ACC112 (cell line): ENCODE measurements at regions not wholly inside any gene's neighbourhood (a gene's known extent, or its start where the extent isn't known, plus 50 kb on each side); places are given as distances from the start of the nearest gene placed in this dataset.
A peak's percentile ranks its signal among the peaks of the same experiment; 100 is the strongest.

ENCODE experiments used
- H2AFZ ChIP-seq: fragments of 200-600 bp; sonication (generic); one replicate; pipeline ENCODE4 v1.6.0; 2017; ENCODE audit warnings: antibody characterized with exemption, low read length; ENCODE audit not compliant: unreplicated experiment
- H3K27ac ChIP-seq: fragments of 200-600 bp; sonication (generic); 2 replicates; pipeline ENCODE4 v1.5.1; 2014; ENCODE audit warnings: low read depth, mild to moderate bottlenecking, antibody characterized with exemption, low read length, moderate library complexity
- H3K27me3 ChIP-seq: fragments of 200-600 bp; sonication (generic); 2 replicates; pipeline ENCODE4 v1.6.1; 2014; ENCODE audit warnings: mild to moderate bottlenecking, antibody characterized with exemption, low read length, moderate library complexity, mixed read lengths; ENCODE audit not compliant: insufficient read depth
- H3K36me3 ChIP-seq: fragments of 200-600 bp; sonication (generic); 2 replicates; pipeline ENCODE4 v1.6.1; 2016; ENCODE audit warnings: mild to moderate bottlenecking, antibody characterized with exemption, low read length, moderate library complexity, mixed read lengths; ENCODE audit not compliant: insufficient read depth
- H3K4me1 ChIP-seq: fragments of 200-600 bp; sonication (generic); one replicate; pipeline ENCODE4 v1.6.1; 2016; ENCODE audit warnings: low read length, mixed read lengths; ENCODE audit not compliant: insufficient read depth, unreplicated experiment, control insufficient read depth
- H3K4me3 ChIP-seq: fragments of 200-600 bp; sonication (generic); 2 replicates; pipeline ENCODE4 v1.5.1; 2014; ENCODE audit warnings: mild to moderate bottlenecking, low read depth, low read length
- H3K79me2 ChIP-seq: fragments of 200-600 bp; sonication (generic); one replicate; pipeline ENCODE4 v1.6.0; 2016; ENCODE audit warnings: low read length; ENCODE audit not compliant: control insufficient read depth, unreplicated experiment, insufficient read depth

DNA sequence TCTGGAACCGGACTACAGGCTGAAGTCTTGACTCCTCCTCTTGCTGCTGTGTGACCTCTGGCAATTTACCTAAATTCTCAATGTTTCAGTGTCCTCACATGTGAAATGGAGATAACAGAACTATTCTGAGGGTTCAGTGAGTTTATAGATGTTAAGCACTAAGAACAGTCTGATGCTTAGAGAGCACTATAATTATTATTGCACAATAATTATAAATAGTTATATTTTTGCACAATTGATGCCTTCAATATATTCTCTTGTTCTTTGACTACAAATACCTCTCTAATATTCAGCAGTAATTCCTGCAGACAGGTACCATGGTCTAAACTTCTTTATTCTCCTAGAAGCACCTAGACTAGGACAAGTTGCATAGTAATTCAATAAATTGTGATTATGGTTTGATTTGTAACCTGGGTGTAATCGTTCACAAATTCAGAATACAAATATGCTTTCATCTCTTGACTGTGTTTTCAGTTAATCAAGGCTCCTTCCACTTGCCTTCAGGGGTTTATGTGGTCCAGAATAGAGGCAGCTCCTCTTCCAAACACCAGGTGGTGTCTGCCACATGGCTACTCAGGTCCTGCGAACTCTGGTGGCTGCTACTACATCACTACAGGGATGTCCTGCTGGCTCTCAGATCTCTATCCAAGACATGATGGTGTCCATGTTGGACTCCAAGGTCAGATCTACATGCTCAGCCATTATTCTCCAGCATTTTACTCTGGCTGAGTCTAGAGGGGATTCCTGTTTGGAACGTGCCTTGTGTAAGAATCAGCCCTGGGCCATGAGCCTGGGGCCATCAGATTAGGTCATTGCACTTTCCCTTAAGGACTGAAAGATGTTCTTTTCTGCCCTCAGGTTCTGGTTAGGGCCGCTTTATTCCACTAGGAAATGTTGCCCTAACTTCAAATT lies 103.4 kb downstream of the QRFPR start:
- Histone ChIP-seq H3K27ac (no peak overlapping the region), H3K36me3 (no peaks in the 10 kb centered on the region), H2AFZ (no peak overlapping the region), H3K79me2 (no peaks in the 10 kb centered on the region), H3K4me1 (peaks cover 5% of the 10 kb centered on the region), H3K27me3 (no peaks in the 10 kb centered on the region), H3K4me3 (no peak overlapping the region)

GRCh38 chr4:121273191-121273590 lies 107.6 kb downstream of the QRFPR start:
- no peak overlapping the region for H2AFZ ChIP-seq
- no peaks in the 10 kb centered on the region for H3K79me2 ChIP-seq
- H3K4me3 ChIP-seq = no peak overlapping the region
- H3K27me3 ChIP-seq = no peaks in the 10 kb centered on the region
- H3K36me3 ChIP-seq = no peaks in the 10 kb centered on the region
- no peak overlapping the region for H3K27ac ChIP-seq
- peaks cover 11% of the 10 kb centered on the region for H3K4me1 ChIP-seq

DNA sequence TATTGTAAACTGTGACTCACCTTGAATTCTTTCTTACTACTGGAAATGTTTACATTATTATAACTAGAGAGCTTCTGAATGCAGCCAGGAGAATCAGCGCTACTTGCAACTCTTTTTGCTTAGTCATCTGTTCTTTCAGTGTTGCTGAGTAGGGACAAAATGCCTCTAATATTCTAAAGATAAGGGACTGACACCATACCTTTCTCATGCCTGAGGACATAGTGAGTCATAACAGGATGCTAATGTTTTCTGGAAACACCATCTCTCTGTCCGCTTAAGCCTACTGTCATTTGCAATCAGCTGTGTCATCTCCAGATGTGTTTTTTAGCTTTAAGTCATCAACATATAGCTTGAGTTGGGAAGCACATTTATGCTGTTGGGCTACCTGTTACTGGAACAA lies 108.3 kb downstream of the QRFPR start:
- no peak overlapping the region for H3K27ac ChIP-seq
- H3K4me1 ChIP-seq = peaks cover 11% of the 10 kb centered on the region
- H2AFZ ChIP-seq = no peak overlapping the region
- H3K4me3 ChIP-seq = no peak overlapping the region
- no peaks in the 10 kb centered on the region for H3K27me3 ChIP-seq
- no peaks in the 10 kb centered on the region for H3K36me3 ChIP-seq
- H3K79me2 ChIP-seq = no peaks in the 10 kb centered on the region

DNA sequence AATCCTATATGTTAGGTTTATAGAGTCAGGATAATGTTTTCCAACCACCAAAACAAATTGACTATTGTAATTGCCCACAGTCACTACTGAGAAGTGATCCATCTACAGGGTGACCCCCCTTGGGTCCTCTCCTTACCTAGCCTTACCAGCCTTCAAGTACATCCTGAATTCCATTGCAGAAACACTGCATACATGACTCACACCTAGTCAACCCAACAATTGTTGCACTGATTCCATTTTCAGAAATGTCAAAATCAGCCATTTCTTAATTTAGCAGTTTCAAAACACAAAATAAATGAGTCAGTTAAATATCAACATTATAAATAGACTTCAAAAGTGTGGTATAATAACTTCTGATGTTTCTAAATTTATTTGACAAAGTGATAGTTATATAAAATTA lies 106.3 kb upstream of the TNIP3 start:
- Histone ChIP-seq H3K4me1 (peaks cover 11% of the 10 kb centered on the region), H3K79me2 (no peaks in the 10 kb centered on the region), H3K27me3 (no peaks in the 10 kb centered on the region), H3K4me3 (no peak overlapping the region), H2AFZ (no peak overlapping the region), H3K36me3 (no peaks in the 10 kb centered on the region), H3K27ac (no peak overlapping the region)

GRCh38 chr4:121269001-121269400 lies 104.9 kb upstream of the TNIP3 start:
- peaks cover 11% of the 10 kb centered on the region for H3K4me1 ChIP-seq
- H3K36me3 ChIP-seq = no peaks in the 10 kb centered on the region
- H3K4me3 ChIP-seq = no peak overlapping the region
- no peak overlapping the region for H2AFZ ChIP-seq
- H3K27ac ChIP-seq = no peak overlapping the region
- no peaks in the 10 kb centered on the region for H3K27me3 ChIP-seq
- no peaks in the 10 kb centered on the region for H3K79me2 ChIP-seq

- Histone ChIP-seq H3K27me3 (no peaks in the 10 kb centered on the region), H2AFZ (no peak overlapping the region), H3K79me2 (no peaks in the 10 kb centered on the region), H3K27ac (no peak overlapping the region), H3K36me3 (no peaks in the 10 kb centered on the region), H3K4me3 (no peak overlapping the region), H3K4me1 (peaks cover 3% of the 10 kb centered on the region)
Measured at GRCh38 chr4:121266982-121267381, 102.9 kb upstream of the TNIP3 start.

DNA sequence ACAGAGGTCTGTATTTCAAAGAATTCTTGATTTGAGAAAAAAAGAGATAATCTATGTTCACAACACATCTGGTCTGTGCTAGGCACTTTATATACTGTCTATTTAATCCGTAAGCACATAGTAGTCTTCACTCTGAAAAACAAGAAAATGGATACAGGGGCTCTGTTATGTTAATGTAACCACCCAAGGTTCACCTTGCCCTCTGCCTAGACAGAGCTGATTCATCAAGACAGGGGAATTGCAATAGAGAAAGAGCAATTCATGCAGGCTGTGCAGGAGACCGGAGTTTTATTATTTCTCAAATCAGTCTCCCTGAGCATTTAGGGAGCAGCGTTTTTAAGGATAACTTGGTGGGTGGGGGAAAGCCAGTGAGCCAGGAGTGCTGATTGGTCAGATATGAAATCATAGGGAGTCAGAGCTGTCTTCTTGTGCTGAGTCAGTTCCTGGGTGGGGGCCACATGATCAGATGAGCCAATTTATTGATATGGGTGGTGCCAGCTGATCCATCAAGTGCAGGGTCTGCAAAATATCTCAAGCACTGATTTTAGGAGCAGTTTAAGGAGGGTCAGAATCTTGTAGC lies 92.9 kb upstream of the TNIP3 start:
- peak overlapping the region; percentile 88 for H3K27ac ChIP-seq
- H3K79me2 ChIP-seq = no peaks in the 10 kb centered on the region
- H2AFZ ChIP-seq = no peak overlapping the region
- peak overlapping the region; percentile 16; the same call in 1 of the 2 replicates for H3K4me3 ChIP-seq
- no peaks in the 10 kb centered on the region for H3K27me3 ChIP-seq
- peaks cover 9% of the 10 kb centered on the region for H3K4me1 ChIP-seq
- H3K36me3 ChIP-seq = no peaks in the 10 kb centered on the region

DNA sequence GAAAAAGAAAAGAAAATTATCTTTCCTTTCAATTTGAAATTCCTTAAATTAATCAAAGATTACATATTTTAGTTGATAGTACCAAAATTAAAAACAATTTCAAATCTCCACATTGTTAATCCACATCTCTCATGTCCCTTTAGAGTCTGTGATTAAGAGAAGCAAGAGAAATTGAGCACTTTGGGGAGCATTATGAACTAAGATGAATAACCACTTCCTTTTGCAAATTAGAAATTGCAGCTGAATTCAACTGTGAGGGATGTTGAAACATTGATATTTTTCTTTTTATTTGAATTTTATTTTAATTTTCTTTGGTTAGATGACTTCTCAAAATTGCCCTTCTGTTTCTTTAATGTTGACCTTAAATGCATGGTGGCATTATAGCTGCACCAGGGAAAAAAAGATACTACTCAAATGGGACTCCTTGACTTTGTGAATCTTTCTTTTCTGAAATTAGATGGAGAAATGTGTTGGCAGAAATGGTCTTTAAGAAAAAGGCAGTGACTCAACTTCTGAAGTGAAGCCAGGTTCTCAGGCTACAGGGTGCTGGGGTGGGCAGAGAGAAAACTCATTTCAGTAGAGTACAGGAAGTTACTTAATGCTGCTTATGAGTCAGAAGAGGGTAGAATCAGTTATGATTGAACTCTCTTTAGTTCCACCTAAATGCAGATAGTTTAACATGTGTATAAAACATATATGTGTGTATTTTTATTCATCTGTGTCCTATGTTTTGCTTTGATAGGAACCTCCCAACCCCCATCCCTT lies 92.0 kb upstream of the TNIP3 start:
- Histone ChIP-seq H3K36me3 (no peaks in the 10 kb centered on the region), H2AFZ (peak overlapping the region; percentile 18), H3K27me3 (no peaks in the 10 kb centered on the region), H3K79me2 (no peaks in the 10 kb centered on the region), H3K4me1 (peaks cover 9% of the 10 kb centered on the region), H3K27ac (peak overlapping the region; percentile 88), H3K4me3 (peak overlapping the region; percentile 17)

DNA sequence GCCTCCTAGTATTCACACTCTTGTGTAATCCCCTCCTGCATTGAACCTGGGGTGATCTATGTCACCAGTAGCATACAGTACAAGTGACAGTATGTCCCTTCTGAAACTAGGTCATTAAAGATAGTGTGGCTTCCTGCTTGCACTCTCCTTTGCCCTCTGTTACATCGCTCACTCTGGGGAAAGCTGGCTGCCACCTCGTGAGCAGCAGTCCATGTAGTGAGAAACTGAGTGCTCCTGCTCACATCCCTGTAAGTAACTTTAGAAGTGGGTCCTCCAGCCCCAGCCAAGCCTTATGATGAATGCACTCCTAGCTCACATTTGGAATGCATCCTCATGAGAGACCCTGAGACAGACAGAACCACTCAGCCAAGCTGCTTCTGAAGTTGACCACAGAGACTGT lies 89.8 kb upstream of the TNIP3 start:
- H3K4me1 ChIP-seq = peaks cover 9% of the 10 kb centered on the region
- H3K4me3 ChIP-seq = no peak overlapping the region
- H2AFZ ChIP-seq = no peak overlapping the region
- no peak overlapping the region for H3K27ac ChIP-seq
- no peaks in the 10 kb centered on the region for H3K79me2 ChIP-seq
- H3K27me3 ChIP-seq = no peaks in the 10 kb centered on the region
- no peaks in the 10 kb centered on the region for H3K36me3 ChIP-seq

GRCh38 chr4:121252224-121252806 lies 88.2 kb upstream of the TNIP3 start:
- peaks cover 9% of the 10 kb centered on the region for H3K4me1 ChIP-seq
- no peaks in the 10 kb centered on the region for H3K36me3 ChIP-seq
- H3K27ac ChIP-seq = no peak overlapping the region
- no peaks in the 10 kb centered on the region for H3K79me2 ChIP-seq
- H2AFZ ChIP-seq = no peak overlapping the region
- H3K4me3 ChIP-seq = no peak overlapping the region
- no peaks in the 10 kb centered on the region for H3K27me3 ChIP-seq
